ENCODE measurements at regions not wholly inside any gene's neighbourhood (a gene's known extent, or its start where the extent isn't known, plus 50 kb on each side); places are given as distances from the start of the nearest gene placed in this dataset.

GRCh38 chr6:74606582-74607071, 599.2 kb downstream of the COL12A1 start:
- no peak for TF ChIP-seq CTCF (conservative IDR thresholded peaks at IDR 0.05; ENCODE audit: low read length)
- TF ChIP-seq EZH2phosphoT487 (IDR thresholded peaks at IDR 0.05; ENCODE audit: borderline replicate concordance, low read depth, low read length): no peak
